SK-N-MC (cell line): ENCODE measurements at regions not wholly inside any gene's neighbourhood (a gene's known extent, or its start where the extent isn't known, plus 50 kb on each side); places are given as distances from the start of the nearest gene placed in this dataset.
A peak's percentile ranks its signal among the peaks of the same experiment; 100 is the strongest.
"Not testable (repeated sequence)": the region's sequence is repeated elsewhere in the genome, so short reads cannot be mapped to it uniquely, and the experiment has no call there.

Experiments
- DNase-seq: peaks from one replicate; pipeline ENCODE4 v3.0.0-alpha.2; 2011; ENCODE audit warnings: low read depth, low spot score
- H3K27ac ChIP-seq: fragments of 200-600 bp; sonication (generic); 2 replicates; pipeline ENCODE4 v1.5.1; 2016; ENCODE audit warnings: mixed run types
- H3K36me3 ChIP-seq: fragments of 200-600 bp; sonication (generic); 2 replicates; pipeline ENCODE4 v1.6.1; 2017; ENCODE audit warnings: antibody characterized with exemption, low read length, mixed read lengths; ENCODE audit not compliant: insufficient read depth
- H3K4me3 ChIP-seq: fragments of 200-600 bp; sonication (generic); 2 replicates; pipeline ENCODE4 v1.5.1; 2016
- H3K9ac ChIP-seq: fragments of 200-600 bp; sonication (generic); 2 replicates; pipeline ENCODE4 v1.8.0; 2017; ENCODE audit warnings: mixed run types, mixed read lengths; ENCODE audit not compliant: insufficient read length
- H3K9me3 ChIP-seq: fragments of 200-600 bp; sonication (generic); 2 replicates; pipeline ENCODE4 v1.6.1; 2017; ENCODE audit warnings: low read depth, mild to moderate bottlenecking, antibody characterized with exemption, low read length, moderate library complexity, mixed read lengths
- EZH2 ChIP-seq: fragments of 200-600 bp; sonication (generic); IDR thresholded peaks from one replicate; pipeline ENCODE4 v1.6.1; 2017; ENCODE audit warnings: antibody characterized with exemption
- FOXP2 ChIP-seq: optimal IDR thresholded peaks from 2 replicates; pipeline ENCODE3; 2011; ENCODE audit warnings: mild to moderate bottlenecking, moderate library complexity; ENCODE audit not compliant: insufficient read depth; ENCODE audit errors: extremely low read length, control extremely low read depth
- POLR2AphosphoS5 ChIP-seq: IDR thresholded peaks from 2 replicates; pipeline ENCODE4 v1.6.1; 2012; ENCODE audit warnings: mild to moderate bottlenecking, low read depth, low read length, borderline replicate concordance

GRCh38 chr6:26183581-26184366, 96.5 kb downstream of the HFE start:
- Histone ChIP-seq H3K4me3 (no peak overlapping the region), H3K9me3 (no peaks in the 10 kb centered on the region), H3K27ac (0 out of 2 replicates have a peak overlapping the region, but pooled peaks have one; percentile 35), H3K9ac (no peak overlapping the region), H3K36me3 (no peaks in the 10 kb centered on the region)
- no peak for DNase-seq
- TF ChIP-seq FOXP2: no peak
- no peak for TF ChIP-seq POLR2AphosphoS5
- TF ChIP-seq EZH2: no peak

- Histone ChIP-seq H3K36me3 (no peaks in the 10 kb centered on the region), H3K27ac (peak overlapping the region; percentile 48), H3K9ac (no peak overlapping the region), H3K4me3 (no peak overlapping the region), H3K9me3 (no peaks in the 10 kb centered on the region)
- TF ChIP-seq FOXP2 (no peak), EZH2 (no peak), POLR2AphosphoS5 (no peak)
- no peak for DNase-seq
Measured at GRCh38 chr6:26184367-26184891, 97.2 kb downstream of the HFE start.

GRCh38 chr6:26185004-26185403, 97.8 kb downstream of the HFE start:
- TF ChIP-seq POLR2AphosphoS5 (no peak), FOXP2 (no peak), EZH2 (no peak)
- Histone ChIP-seq H3K9ac (no peak overlapping the region), H3K27ac (peak overlapping the region; percentile 48), H3K36me3 (no peaks in the 10 kb centered on the region), H3K9me3 (no peaks in the 10 kb centered on the region), H3K4me3 (no peak overlapping the region)
- no peak for DNase-seq

GRCh38 chr6:26185802-26186201, 98.6 kb downstream of the HFE start:
- H3K9ac ChIP-seq: no peak overlapping the region
- no peak for TF ChIP-seq POLR2AphosphoS5
- TF ChIP-seq EZH2: no peak
- peak overlapping the region; percentile 48 for H3K27ac ChIP-seq

GRCh38 chr6:26186652-26187051, 99.4 kb downstream of the HFE start:
- no peaks in the 10 kb centered on the region for H3K36me3 ChIP-seq
- no peak for TF ChIP-seq EZH2
- TF ChIP-seq POLR2AphosphoS5: no peak
- TF ChIP-seq FOXP2: no peak
- H3K9ac ChIP-seq: no peak overlapping the region
- no peaks in the 10 kb centered on the region for H3K9me3 ChIP-seq
- DNase-seq: no peak
- H3K4me3 ChIP-seq: no peak overlapping the region
- peak overlapping the region; percentile 96 for H3K27ac ChIP-seq

More at GRCh38 chr6:26185802-26186201, 98.6 kb downstream of the HFE start:
- DNase-seq: no peak
- Histone ChIP-seq H3K36me3 (no peaks in the 10 kb centered on the region), H3K9me3 (no peaks in the 10 kb centered on the region), H3K4me3 (no peak overlapping the region)

GRCh38 chr6:26187292-26187691, 100.1 kb downstream of the HFE start:
- H3K9ac ChIP-seq: no peak overlapping the region
- H3K36me3 ChIP-seq: no peaks in the 10 kb centered on the region
- peak overlapping the region; percentile 96 for H3K27ac ChIP-seq
- no peak for DNase-seq
- TF ChIP-seq EZH2: no peak
- TF ChIP-seq POLR2AphosphoS5: no peak
- TF ChIP-seq FOXP2: no peak
- H3K9me3 ChIP-seq: no peaks in the 10 kb centered on the region
- no peak overlapping the region for H3K4me3 ChIP-seq

GRCh38 chr6:26187981-26188635, 100.9 kb downstream of the HFE start:
- no peaks in the 10 kb centered on the region for H3K36me3 ChIP-seq
- no peaks in the 10 kb centered on the region for H3K9me3 ChIP-seq
- no peak for DNase-seq
- TF ChIP-seq FOXP2: no peak
- TF ChIP-seq EZH2: no peak
- no peak; the same call in 1 of the 2 replicates for TF ChIP-seq POLR2AphosphoS5
- peak overlapping the region; percentile 78 for H3K9ac ChIP-seq
- peak overlapping the region; percentile 92 for H3K4me3 ChIP-seq
- peak overlapping the region; percentile 96 for H3K27ac ChIP-seq

- not testable (repeated sequence) for H3K9me3 ChIP-seq, DNase-seq, H3K9ac ChIP-seq, H3K4me3 ChIP-seq, H3K36me3 ChIP-seq, H3K27ac ChIP-seq
Measured at GRCh38 chr6:26191512-26191911, 104.3 kb downstream of the HFE start.
